ENCODE measurements at regions not wholly inside any gene's neighbourhood (a gene's known extent, or its start where the extent isn't known, plus 50 kb on each side); places are given as distances from the start of the nearest gene placed in this dataset.

DNA sequence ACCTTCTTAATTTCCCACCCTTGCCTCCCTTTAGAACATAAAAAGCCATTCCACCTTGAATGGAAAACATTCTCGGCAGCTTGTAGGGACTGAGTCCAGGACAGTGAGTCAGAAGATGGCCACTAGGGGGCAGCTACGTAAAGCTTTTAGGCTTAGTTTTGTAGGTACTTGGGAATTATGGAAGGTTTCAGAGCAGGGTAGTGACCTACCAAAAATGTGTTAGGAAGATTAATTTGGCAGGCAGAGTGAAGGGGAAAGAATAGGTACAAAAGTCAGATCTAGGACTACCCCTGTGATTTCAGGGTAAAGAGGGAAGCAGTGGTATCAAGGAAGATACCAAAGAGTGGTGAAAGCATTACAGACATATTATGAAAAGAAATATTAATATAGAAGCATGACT is 198.4 kb downstream of the NDFIP2 start:
- peak; percentile 19 for DNase-seq

GRCh38 chr13:79678100-79678499 is 197.1 kb downstream of the NDFIP2 start:
- DNase-seq, result no peak

DNA sequence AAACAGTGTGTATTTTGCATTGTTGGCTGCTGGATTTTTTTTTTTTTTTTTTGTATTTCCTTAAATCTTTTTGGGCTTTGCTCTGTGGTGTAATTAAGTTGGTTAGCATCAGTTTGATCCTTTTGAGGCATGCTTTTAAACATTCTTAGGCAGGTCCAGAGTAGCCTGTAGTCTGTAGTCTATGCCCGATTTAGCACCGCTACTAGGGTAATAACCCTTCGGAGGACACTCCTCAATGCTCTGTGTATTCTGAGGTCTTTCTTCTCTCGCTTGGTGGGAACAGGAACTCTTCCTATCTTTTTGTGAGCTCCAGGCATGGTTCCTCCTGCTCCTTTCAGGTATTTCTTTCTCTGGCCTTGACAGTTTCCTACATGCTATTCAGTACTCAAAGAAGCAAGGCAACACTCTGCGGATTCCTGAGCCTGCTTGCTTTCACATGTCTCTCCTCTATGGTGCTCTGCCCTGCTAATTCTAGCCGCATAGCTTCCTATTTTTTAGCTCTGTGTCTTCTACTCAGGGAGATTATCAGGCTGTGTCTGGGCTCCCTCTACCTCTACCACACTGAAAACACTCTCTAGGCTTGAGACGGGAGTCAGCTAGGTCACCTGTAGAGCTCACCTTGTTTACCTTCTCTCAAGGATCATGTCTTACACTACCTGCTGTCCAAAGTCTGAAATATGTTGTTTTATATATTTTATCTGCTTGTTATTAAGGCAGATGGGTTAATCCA is 195.1 kb downstream of the NDFIP2 start:
- DNase-seq, result no peak

DNA sequence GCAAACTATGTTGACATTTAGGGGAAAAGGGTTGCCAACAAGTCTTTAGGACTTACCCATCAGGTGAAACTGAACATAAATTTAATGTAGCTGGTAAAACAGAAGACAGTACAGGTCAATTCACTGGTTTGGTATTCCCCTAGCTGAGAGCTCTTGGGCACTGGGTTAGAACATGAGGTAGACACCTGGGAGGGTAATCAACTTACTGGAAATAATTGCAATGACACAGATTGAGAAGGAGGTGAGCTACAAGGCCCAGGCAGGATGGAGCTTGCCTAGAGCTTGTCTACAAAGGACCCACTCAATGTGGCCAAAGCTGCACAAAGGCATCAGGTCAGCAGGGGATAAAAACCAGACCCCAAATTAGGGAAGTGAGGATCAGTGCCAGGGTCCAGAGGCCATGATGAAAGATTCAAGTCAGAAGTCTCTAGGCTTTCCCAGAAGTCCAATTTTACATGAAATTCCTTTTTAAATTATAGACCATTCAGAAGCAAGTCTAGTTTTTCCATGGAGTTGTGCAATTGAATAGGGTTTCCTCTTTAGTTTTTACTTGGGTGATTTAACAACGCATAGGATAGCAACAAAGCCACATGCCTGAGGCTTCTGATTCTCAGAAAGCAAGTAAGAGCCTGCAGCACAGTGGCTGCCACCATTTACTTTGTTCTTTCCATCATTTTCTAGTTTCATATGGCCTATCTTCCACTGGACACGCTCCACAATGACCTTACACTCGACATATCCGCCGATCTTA is 194.0 kb downstream of the NDFIP2 start:
- DNase-seq, result no peak

- no peak for DNase-seq
These were observed 193.0 kb downstream of the NDFIP2 start for GRCh38 chr13:79673993-79674377.

DNA sequence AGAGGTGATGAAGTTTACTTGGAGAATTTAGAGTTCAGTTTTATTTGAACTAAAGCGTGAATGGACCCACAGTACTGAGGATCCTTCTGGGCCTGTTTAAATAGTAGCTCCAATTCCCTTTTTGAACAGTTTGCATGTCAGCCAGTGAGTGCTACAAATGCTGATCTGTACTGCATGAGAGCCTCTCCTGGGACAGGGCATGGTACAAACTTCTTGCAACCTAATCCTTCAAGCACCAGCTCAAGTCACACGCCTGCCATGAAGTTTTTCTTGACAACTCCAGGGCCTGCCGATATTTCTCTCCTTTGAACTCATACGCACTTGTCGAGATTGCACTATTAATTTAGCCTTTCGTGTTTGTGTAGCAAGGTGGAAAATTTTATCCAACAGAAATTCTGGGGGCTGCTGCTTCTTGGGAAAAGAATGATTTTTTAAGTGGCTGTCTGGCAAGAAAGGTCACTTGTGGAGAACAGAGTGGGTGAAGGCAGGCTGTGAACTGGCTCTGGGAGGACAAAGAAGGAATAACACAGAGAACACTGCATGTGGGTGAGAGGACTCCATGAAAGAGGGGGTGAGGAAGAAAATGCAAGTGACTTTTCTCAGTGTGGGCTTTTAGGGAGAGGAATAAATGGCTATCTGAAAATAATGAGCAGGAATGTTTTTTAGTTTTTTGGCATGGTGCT is 192.5 kb downstream of the NDFIP2 start:
- no peak for DNase-seq

DNA sequence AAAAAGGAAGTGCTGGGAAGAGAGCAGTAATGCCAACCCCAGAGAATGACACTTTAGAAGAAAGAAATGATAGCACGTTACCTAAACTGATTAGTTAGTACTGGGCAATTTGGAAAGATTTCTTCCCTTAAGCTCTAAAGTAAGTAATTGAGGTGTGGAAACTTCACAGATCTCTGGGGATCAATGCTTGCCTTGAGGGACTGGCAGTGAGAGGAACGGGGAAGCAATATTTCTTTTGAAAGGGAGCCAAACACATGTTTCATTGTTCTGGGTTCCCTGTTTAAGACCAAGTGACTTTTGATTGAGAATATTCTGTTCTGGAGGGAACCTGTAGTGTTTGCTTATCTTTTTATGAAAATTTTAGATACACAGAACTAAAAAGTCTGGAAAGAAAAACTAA is 190.5 kb downstream of the NDFIP2 start:
- DNase-seq, result no peak

DNA sequence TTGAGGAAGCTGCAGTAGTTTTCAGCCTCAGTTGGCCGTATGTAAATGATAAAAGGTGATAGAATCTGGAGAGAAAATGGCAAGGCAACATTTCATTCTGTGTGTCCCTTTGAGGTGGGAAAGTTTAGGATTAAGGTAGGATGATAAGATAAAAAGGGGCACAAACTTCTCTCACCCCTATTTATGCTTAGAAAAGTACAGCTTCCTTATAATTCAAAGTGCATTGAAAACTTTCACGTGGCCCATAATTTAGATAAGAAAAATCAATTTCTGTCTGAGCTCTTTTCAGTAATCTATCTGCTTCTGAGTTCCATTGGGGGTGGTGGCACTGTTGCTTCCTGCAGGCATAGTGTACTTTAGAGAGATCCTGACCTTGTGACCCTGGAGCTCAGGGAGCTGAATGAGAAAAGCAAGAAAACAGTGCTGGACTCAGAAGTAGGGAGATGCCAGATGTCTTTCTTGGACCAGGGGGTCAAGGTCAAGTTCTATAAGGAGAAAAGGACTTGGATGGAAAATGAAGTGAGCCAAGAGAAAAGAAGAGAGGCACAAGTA is 187.3 kb downstream of the NDFIP2 start:
- DNase-seq, result no peak

- no peak for DNase-seq
These were observed 186.8 kb downstream of the NDFIP2 start for GRCh38 chr13:79667771-79668170.

DNA sequence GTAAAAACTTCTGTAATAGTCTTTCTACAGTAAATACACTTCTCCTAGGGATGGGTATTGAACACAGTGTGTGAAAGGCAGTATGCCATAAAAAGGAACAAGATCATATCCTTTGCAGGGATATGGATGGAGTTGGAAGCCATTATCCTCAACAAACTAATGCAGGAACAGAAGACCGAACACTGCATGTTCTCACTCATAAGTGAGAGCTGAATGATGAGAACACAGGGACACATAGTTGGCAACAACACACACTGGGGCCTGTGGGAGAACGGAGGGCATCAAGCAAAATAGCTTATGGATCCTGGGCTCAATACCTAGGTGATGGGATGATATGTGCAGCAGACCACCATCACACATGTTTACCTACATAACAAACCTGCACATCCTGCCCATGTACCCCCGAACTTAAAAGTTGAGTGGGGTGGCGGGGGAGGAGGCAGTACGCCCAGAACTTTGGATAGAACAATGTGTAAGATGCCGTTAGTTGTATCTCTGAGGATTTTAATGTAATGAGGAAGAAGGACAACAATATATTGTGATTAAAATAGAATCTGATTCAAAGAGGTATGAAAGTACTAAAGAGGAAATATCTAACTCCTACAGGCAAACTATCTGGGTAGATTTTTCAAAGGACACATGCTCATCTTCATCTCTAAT is 183.2 kb downstream of the NDFIP2 start:
- no peak for DNase-seq

GRCh38 chr13:79663435-79663834 is 182.5 kb downstream of the NDFIP2 start:
- no peak for DNase-seq

DNA sequence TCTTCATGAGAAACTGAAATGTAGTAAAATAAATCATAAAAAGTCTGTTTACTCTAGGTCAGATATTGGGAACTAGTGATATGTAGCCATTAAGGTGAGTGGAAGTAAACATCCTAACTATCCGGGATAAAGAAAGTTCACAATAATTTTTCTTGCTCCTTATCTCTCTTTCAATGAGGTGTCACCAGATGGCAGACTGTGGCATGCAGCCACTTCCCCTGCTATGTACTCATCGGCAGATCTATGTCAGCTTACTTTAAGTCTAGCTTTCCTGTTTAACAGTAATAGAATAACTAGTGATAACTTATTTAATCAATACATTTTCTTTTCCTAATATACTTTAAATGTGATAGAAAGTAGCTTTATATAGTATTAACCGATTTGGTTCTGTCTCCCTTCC is 181.9 kb downstream of the NDFIP2 start:
- DNase-seq, result no peak

DNA sequence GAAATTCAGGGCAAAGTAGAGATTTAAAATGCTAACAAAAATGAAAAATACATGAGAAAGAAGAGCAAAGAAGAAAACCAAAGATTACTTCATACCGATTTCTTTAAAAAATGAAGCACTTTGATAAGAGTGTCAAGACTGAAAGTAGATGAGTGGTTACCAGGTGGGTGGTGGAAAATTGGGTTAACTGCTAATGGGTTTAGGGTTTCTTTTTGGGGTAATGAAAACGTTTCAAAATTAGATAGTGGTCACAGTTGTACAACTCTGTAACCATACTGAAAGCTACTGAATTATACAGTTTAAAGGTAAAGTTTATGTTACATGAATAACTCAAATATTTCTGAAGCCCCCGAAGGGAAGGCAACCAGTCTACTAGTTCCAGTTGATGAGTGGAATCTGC is 179.4 kb downstream of the NDFIP2 start:
- no peak for DNase-seq

GRCh38 chr13:79659121-79659521 is 178.2 kb downstream of the NDFIP2 start:
- no peak for DNase-seq

DNA sequence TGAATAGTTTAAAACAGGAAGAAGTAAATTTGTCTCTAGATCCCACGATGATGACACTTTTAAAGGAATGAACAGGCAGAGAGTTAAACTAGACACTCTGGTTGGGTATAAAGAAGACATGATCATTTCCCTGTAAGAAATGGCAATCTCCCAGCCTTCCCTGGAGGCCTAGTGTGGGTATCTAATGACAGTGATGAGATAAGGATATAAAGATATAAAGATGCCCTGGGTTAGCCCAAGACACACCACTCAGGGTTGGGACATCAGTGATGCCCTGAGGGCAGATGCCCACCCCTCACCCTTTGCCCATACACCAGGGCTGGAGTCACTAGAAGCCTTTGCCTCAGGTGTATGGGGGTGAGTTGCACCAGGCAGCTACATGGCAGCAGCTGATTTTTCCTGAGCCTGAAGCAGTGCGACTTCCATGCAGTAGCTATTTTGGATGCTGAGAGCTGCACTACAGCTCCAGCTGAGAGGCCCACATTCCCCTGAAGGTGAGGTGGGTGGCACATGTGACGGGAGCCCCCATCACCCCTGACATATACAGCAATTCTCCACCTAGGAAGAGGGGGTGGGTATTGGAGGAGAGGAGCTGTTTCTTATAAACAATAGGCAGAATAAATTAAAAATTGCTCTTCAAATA is 177.5 kb downstream of the NDFIP2 start:
- DNase-seq, result no peak

DNA sequence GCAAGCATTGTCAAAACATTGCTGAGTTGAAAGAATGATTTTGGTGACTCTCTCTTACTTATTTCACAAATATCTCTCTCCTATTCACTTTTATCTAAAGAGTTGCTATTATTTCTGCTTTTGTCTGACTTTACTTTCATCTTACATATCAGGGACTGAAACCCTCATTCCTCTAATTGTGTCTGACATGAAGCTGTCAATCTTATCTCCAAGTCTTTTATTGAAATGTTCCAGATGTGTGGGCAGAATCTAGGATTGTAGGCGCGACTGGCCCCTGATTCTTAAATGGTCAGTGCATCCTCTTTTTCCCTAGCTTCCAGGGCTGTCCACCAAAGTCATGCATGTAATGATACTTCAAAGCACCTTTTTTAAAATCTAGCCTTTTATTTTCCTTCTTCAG is 174.6 kb downstream of the NDFIP2 start:
- no peak for DNase-seq

DNA sequence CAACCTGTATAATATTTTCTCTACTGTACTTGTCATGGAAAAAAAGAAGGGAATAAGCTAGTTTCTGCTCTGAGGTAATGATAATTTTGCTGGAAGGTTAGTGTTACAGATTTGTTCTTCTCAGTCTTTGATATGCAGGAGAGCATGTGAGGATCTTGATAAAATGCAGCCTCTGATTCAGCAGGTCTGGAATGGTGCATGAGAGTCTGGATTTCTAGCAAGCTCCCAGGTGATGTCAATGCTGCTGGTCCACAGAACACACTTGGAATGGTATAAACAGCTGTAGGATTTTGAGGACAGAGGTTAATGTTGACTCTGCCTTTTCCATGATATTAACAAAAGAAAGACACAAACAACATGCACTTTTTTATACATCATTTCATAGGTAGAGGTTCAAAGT is 173.6 kb downstream of the NDFIP2 start:
- DNase-seq, result no peak

DNA sequence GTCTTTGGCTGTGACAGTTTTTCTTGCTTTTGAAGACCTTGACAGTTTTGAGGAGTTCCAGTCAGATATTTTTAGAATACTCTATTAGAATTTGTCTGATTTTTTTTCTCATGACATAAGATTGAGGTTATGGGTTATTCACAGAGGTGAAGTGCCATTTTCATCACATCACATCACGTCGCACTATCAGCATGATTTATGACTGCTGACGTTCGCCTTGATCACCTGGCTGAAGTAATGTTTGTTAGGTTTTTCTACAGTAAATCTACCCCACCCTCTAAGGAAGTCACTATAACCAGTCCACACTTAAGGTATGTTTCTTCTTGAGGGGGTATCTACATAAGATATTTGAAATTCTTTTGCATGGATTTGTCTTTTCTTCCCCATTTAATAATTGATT is 169.7 kb downstream of the NDFIP2 start:
- no peak for DNase-seq

GRCh38 chr13:79648191-79648590 is 167.2 kb downstream of the NDFIP2 start:
- DNase-seq, result no peak

DNA sequence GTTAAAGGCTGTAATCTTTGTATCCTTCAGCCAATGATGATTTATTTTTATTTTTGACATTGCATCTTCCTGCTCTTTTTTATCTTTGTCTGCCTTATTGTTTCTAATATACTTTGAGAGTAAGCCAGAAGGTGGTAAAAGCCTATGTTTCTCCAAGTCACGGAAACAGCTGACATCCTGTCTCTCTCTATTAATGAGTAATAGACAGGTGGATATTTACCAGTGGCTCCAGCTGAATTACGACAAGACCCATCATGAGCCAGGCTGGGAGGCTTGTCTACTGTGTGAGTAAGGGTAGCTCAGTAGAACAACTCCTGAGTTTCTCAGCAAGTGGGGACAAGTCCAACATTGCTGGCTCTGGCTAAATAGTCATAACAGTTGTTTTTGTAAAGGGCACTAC is 166.6 kb downstream of the NDFIP2 start:
- no peak for DNase-seq

DNA sequence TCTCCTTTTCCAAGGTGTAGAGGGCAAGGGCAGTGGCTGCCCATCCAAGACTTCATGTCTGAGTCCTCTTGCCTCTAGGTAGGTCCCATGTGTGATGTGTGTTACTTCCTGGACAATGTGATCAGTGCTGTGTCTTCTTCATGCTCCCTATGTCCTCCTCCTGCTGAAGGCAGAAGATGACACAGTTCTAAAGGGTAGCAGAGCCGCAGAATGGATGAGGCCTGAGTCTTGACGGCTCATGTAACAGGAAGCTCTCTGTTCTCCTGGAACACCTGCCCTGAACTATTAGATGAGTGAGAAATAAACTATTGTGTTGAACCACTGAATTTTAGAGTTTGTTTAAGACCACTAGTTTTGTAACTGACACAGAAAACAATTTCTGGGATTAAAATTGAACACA is 165.9 kb downstream of the NDFIP2 start:
- DNase-seq, result no peak

- no peak for DNase-seq
These were observed 164.6 kb downstream of the NDFIP2 start for GRCh38 chr13:79645569-79645968.

DNA sequence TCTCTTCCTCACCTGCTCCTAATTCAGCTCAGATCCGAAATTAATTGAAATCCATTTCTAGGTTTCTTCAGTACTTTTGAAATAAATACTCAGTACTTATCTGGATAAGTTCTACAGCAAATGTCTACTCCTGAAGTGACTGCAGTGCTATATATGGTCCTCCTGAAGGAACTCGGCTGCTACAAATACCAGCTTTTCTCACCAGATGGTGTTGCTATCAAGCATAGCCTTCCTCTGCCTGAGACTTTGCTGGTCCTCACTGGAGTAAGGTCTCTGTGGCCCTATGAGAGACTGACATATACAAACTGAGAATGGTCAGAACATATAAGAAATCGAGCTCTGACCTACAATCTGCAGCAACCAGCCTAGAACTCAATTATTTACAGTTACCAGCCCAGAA is 161.6 kb downstream of the NDFIP2 start:
- no peak for DNase-seq
